Loucy (cell line): ENCODE measurements at regions not wholly inside any gene's neighbourhood (a gene's known extent, or its start where the extent isn't known, plus 50 kb on each side); places are given as distances from the start of the nearest gene placed in this dataset.

Source experiments
- H2AFZ ChIP-seq: fragments of 200-600 bp; sonication (generic); 2 replicates; pipeline ENCODE4 v1.6.0; 2016; ENCODE audit warnings: antibody characterized with exemption, mild to moderate bottlenecking, low read length, moderate library complexity
- H3F3A ChIP-seq: fragments of 200-600 bp; 2 replicates; pipeline ENCODE4 v1.6.0; 2016; ENCODE audit warnings: antibody characterized with exemption, low read depth, mild to moderate bottlenecking
- H3K27me3 ChIP-seq: fragments of 200-600 bp; sonication (generic); 2 replicates; pipeline ENCODE4 v1.6.1; 2014; ENCODE audit warnings: low read length, mild to moderate bottlenecking; ENCODE audit not compliant: insufficient read depth, poor library complexity, severe bottlenecking
- H3K36me3 ChIP-seq: fragments of 200-600 bp; sonication (generic); 2 replicates; pipeline ENCODE4 v1.6.1; 2016; ENCODE audit warnings: low read length; ENCODE audit not compliant: insufficient read depth
- H3K4me1 ChIP-seq: fragments of 200-600 bp; sonication (generic); 2 replicates; pipeline ENCODE4 v1.5.1; 2014; ENCODE audit warnings: low read length, mild to moderate bottlenecking; ENCODE audit not compliant: insufficient read depth, poor library complexity, severe bottlenecking
- H3K4me2 ChIP-seq: fragments of 200-600 bp; sonication (generic); 2 replicates; pipeline ENCODE4 v1.6.0; 2014; ENCODE audit warnings: antibody characterized with exemption, low read length, low read depth, mild to moderate bottlenecking; ENCODE audit not compliant: poor library complexity, severe bottlenecking
- H3K4me3 ChIP-seq: fragments of 200-600 bp; sonication (generic); 2 replicates; pipeline ENCODE4 v1.5.1; 2014; ENCODE audit warnings: low read length, mild to moderate bottlenecking, mixed read lengths; ENCODE audit not compliant: poor library complexity, severe bottlenecking
- H3K79me2 ChIP-seq: fragments of 200-600 bp; sonication (generic); 2 replicates; pipeline ENCODE4 v1.6.1; 2014; ENCODE audit warnings: low read length; ENCODE audit not compliant: insufficient read depth
- H3K9ac ChIP-seq: fragments of 200-600 bp; sonication (generic); 2 replicates; pipeline ENCODE4 v1.6.0; 2014; ENCODE audit warnings: mild to moderate bottlenecking, low read depth, low read length, moderate library complexity; ENCODE audit not compliant: poor library complexity, severe bottlenecking
- H3K9me2 ChIP-seq: fragments of 200-600 bp; sonication (generic); replicated peaks from 2 replicates; pipeline ENCODE4 v1.6.1; 2016; ENCODE audit warnings: low read depth, low read length, mixed read lengths
- H3K9me3 ChIP-seq: fragments of 200-600 bp; sonication (generic); 2 replicates; pipeline ENCODE4 v1.6.1; 2014; ENCODE audit warnings: mild to moderate bottlenecking, antibody characterized with exemption, low read length, low read depth; ENCODE audit not compliant: insufficient read depth
- H4K20me1 ChIP-seq: fragments of 200-600 bp; sonication (generic); 2 replicates; pipeline ENCODE4 v1.6.0; 2014; ENCODE audit warnings: antibody characterized with exemption, low read length, mild to moderate bottlenecking; ENCODE audit not compliant: insufficient read depth, poor library complexity, severe bottlenecking
- CTCF ChIP-seq: fragments of 200-600 bp; sonication (generic); conservative IDR thresholded peaks from 2 replicates; pipeline ENCODE4 v1.5.1; 2014; ENCODE audit warnings: mild to moderate bottlenecking, antibody characterized with exemption, low read length
- EZH2phosphoT487 ChIP-seq: fragments of 200-600 bp; IDR thresholded peaks from 2 replicates; pipeline ENCODE4 v1.6.1; 2018; ENCODE audit warnings: antibody characterized with exemption, mild to moderate bottlenecking, moderate library complexity, borderline replicate concordance

GRCh38 chr1:221473411-221473810 is 268.5 kb downstream of the DUSP10 start:
- Histone ChIP-seq H3K79me2 (no peaks in the 10 kb centered on the region), H3K27me3 (no peaks in the 10 kb centered on the region), H4K20me1 (no peaks in the 10 kb centered on the region), H3K4me2 (no peak overlapping the region), H3K9ac (no peak overlapping the region), H3K4me1 (peaks cover 4% of the 10 kb centered on the region), H3K36me3 (no peaks in the 10 kb centered on the region), H3K9me2 (no peaks in the 10 kb centered on the region), H3K9me3 (no peaks in the 10 kb centered on the region), H3K4me3 (no peak overlapping the region), H2AFZ (no peak overlapping the region), H3F3A (no peaks in the 10 kb centered on the region)
- TF ChIP-seq CTCF (no peak), EZH2phosphoT487 (no peak)

- H3K36me3 ChIP-seq = no peaks in the 10 kb centered on the region
- H3K9ac ChIP-seq = no peak overlapping the region
- no peaks in the 10 kb centered on the region for H3K9me3 ChIP-seq
- H3K4me3 ChIP-seq = no peak overlapping the region
- TF ChIP-seq EZH2phosphoT487 = no peak
- no peak for TF ChIP-seq CTCF
- no peak overlapping the region for H3K4me2 ChIP-seq
- H3K27me3 ChIP-seq = no peaks in the 10 kb centered on the region
- H3K9me2 ChIP-seq = no peaks in the 10 kb centered on the region
- peak overlapping the region; percentile 47; the same call in 1 of the 2 replicates for H2AFZ ChIP-seq
- no peaks in the 10 kb centered on the region for H4K20me1 ChIP-seq
- no peaks in the 10 kb centered on the region for H3K79me2 ChIP-seq
- no peaks in the 10 kb centered on the region for H3F3A ChIP-seq
- H3K4me1 ChIP-seq = peaks cover 4% of the 10 kb centered on the region
Measured at GRCh38 chr1:221477252-221477651, 264.6 kb downstream of the DUSP10 start.

- Histone ChIP-seq H3K79me2 (no peaks in the 10 kb centered on the region), H2AFZ (peak overlapping the region; percentile 47; the same call in 1 of the 2 replicates), H3K9me2 (no peaks in the 10 kb centered on the region), H3F3A (no peaks in the 10 kb centered on the region), H3K4me1 (peaks cover 4% of the 10 kb centered on the region), H3K9me3 (no peaks in the 10 kb centered on the region), H3K27me3 (no peaks in the 10 kb centered on the region), H3K9ac (no peak overlapping the region), H3K4me3 (no peak overlapping the region), H4K20me1 (no peaks in the 10 kb centered on the region), H3K4me2 (peak overlapping the region; percentile 26), H3K36me3 (no peaks in the 10 kb centered on the region)
- TF ChIP-seq EZH2phosphoT487 (no peak), CTCF (peak; percentile 97)
Measured at GRCh38 chr1:221478050-221478949, 263.6 kb downstream of the DUSP10 start.
